ENCODE measurements at regions not wholly inside any gene's neighbourhood (a gene's known extent, or its start where the extent isn't known, plus 50 kb on each side); places are given as distances from the start of the nearest gene placed in this dataset.

- Histone ChIP-seq H3K4me1 (no peaks in the 10 kb centered on the region), H3K9me3 (no peaks in the 10 kb centered on the region), H3K4me3 (no peak overlapping the region), H3K36me3 (no peaks in the 10 kb centered on the region), H3K27ac (no peak overlapping the region), H3K27me3 (no peaks in the 10 kb centered on the region)
- intact Hi-C loops (cut with DNase I), result no loop called here
- ATAC-seq, result no peak
- DNase-seq, result no peak
- TF ChIP-seq CTCF (IDR thresholded peaks at IDR 0.05), result no peak
These were observed 280.7 kb downstream of the LPIN1 start for GRCh38 chr2:12027136-12027535.

- DNase-seq (no peak), ATAC-seq (no peak)
- H3K9me3 ChIP-seq, result no peaks in the 10 kb centered on the region
- no peak for TF ChIP-seq CTCF (IDR thresholded peaks at IDR 0.05)
- H3K27me3 ChIP-seq, result no peaks in the 10 kb centered on the region
- H3K36me3 ChIP-seq, result no peaks in the 10 kb centered on the region
- no peaks in the 10 kb centered on the region for H3K4me1 ChIP-seq
- no peak overlapping the region for H3K27ac ChIP-seq
- intact Hi-C loops (cut with DNase I), result no loop called here
- H3K4me3 ChIP-seq, result no peak overlapping the region
These were observed 285.4 kb downstream of the LPIN1 start for GRCh38 chr2:12031866-12032265.

GRCh38 chr2:12032398-12032797 is 286.0 kb downstream of the LPIN1 start:
- Histone ChIP-seq H3K4me3 (no peak overlapping the region), H3K36me3 (no peaks in the 10 kb centered on the region), H3K9me3 (no peaks in the 10 kb centered on the region), H3K4me1 (no peaks in the 10 kb centered on the region), H3K27me3 (no peaks in the 10 kb centered on the region), H3K27ac (no peak overlapping the region)
- no peak for DNase-seq
- ATAC-seq, result no peak
- TF ChIP-seq CTCF (IDR thresholded peaks at IDR 0.05), result no peak
- intact Hi-C loops (cut with DNase I), result no loop called here

- H3K4me1 ChIP-seq, result no peaks in the 10 kb centered on the region
- ATAC-seq (no peak), DNase-seq (no peak)
- no peak for TF ChIP-seq CTCF (IDR thresholded peaks at IDR 0.05)
- H3K36me3 ChIP-seq, result no peaks in the 10 kb centered on the region
- H3K27ac ChIP-seq, result no peak overlapping the region
- H3K9me3 ChIP-seq, result no peaks in the 10 kb centered on the region
- intact Hi-C loops (cut with DNase I), result no loop called here
- H3K27me3 ChIP-seq, result no peaks in the 10 kb centered on the region
- H3K4me3 ChIP-seq, result no peak overlapping the region
These were observed 286.5 kb downstream of the LPIN1 start for GRCh38 chr2:12032975-12033374.

GRCh38 chr2:12033494-12033893 is 287.1 kb downstream of the LPIN1 start:
- TF ChIP-seq CTCF (IDR thresholded peaks at IDR 0.05), result no peak
- H3K4me3 ChIP-seq, result no peak overlapping the region
- no peaks in the 10 kb centered on the region for H3K36me3 ChIP-seq
- H3K9me3 ChIP-seq, result no peaks in the 10 kb centered on the region
- ATAC-seq (no peak), DNase-seq (no peak)
- no peaks in the 10 kb centered on the region for H3K27me3 ChIP-seq
- H3K4me1 ChIP-seq, result no peaks in the 10 kb centered on the region
- intact Hi-C loops (cut with DNase I), result no loop called here
- no peak overlapping the region for H3K27ac ChIP-seq

GRCh38 chr2:12034382-12034781 is 287.9 kb downstream of the LPIN1 start:
- no peak for TF ChIP-seq CTCF (IDR thresholded peaks at IDR 0.05)
- intact Hi-C loops (cut with DNase I), result no loop called here
- ATAC-seq, result no peak
- Histone ChIP-seq H3K4me3 (no peak overlapping the region), H3K27ac (no peak overlapping the region), H3K27me3 (no peaks in the 10 kb centered on the region), H3K9me3 (no peaks in the 10 kb centered on the region), H3K36me3 (no peaks in the 10 kb centered on the region), H3K4me1 (no peaks in the 10 kb centered on the region)
- no peak for DNase-seq
